Ishikawa (cell line): ENCODE measurements at regions not wholly inside any gene's neighbourhood (a gene's known extent, or its start where the extent isn't known, plus 50 kb on each side); places are given as distances from the start of the nearest gene placed in this dataset.

Source experiments
- CEBPB ChIP-seq: IDR thresholded peaks from 2 replicates; pipeline ENCODE4 v1.6.1; 2012
- CREB1 ChIP-seq: IDR thresholded peaks from 2 replicates; pipeline ENCODE4 v1.6.1; 2012; ENCODE audit warnings: low read depth
- EGR1 ChIP-seq: IDR thresholded peaks from 2 replicates; pipeline ENCODE4 v1.6.1; 2012
- EP300 ChIP-seq: IDR thresholded peaks from 2 replicates; pipeline ENCODE4 v1.6.1; 2012; ENCODE audit warnings: borderline replicate concordance
- FOXM1 ChIP-seq: IDR thresholded peaks from 2 replicates; pipeline ENCODE4 v1.6.1; 2012; ENCODE audit warnings: low read depth, borderline replicate concordance
- MAX ChIP-seq: IDR thresholded peaks from 2 replicates; pipeline ENCODE4 v1.6.1; 2012
- NFIC ChIP-seq: IDR thresholded peaks from 2 replicates; pipeline ENCODE4 v1.6.1; 2012
- RAD21 ChIP-seq: IDR thresholded peaks from 2 replicates; pipeline ENCODE4 v1.6.1; 2012; ENCODE audit warnings: low read depth
- REST ChIP-seq: IDR thresholded peaks from 2 replicates; pipeline ENCODE4 v1.6.1; 2012; ENCODE audit warnings: low read depth, mild to moderate bottlenecking
- TAF1 ChIP-seq: IDR thresholded peaks from 2 replicates; pipeline ENCODE4 v1.6.1; 2012; ENCODE audit warnings: low read depth, mild to moderate bottlenecking
- TCF12 ChIP-seq: IDR thresholded peaks from 2 replicates; pipeline ENCODE4 v1.6.1; 2012; ENCODE audit warnings: low read depth
- TEAD4 ChIP-seq: IDR thresholded peaks from 2 replicates; pipeline ENCODE4 v1.6.1; 2012
- USF1 ChIP-seq: IDR thresholded peaks from 2 replicates; pipeline ENCODE4 v1.6.1; 2012
- YY1 ChIP-seq: IDR thresholded peaks from 2 replicates; pipeline ENCODE4 v1.6.1; 2012; ENCODE audit warnings: low read depth
- ZBTB7A ChIP-seq: IDR thresholded peaks from 2 replicates; pipeline ENCODE4 v1.6.1; 2012; ENCODE audit warnings: low read depth

- TF ChIP-seq EP300 (no peak), ZBTB7A (no peak), NFIC (no peak), TEAD4 (no peak), USF1 (no peak), MAX (no peak), EGR1 (no peak), TCF12 (no peak), YY1 (no peak), TAF1 (no peak), FOXM1 (no peak), REST (no peak)
Observed at GRCh38 chrX:45347877-45348276, 147.2 kb upstream of the DIPK2B start.

DNA sequence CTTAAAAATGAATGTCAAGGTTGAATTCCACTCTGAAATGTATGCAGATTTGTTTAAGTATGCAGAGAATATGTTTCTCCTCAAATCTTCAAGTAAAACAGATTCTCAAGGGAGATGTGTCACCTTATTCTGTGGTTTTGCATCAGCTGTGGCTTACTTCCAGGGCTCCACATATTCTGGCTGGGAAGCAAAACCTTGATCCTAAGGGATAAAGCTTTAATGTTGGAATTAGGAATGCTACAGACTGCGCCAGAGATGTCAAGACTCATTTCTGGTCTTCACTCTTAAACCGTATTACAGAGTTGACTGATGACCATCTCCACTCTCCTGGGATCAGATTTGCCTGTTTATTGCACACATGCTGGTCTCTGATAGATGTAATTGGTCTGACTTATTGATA lies 143.9 kb upstream of the DIPK2B start:
- TF ChIP-seq TEAD4 (no peak), YY1 (no peak), ZBTB7A (no peak), TAF1 (no peak), MAX (no peak), FOXM1 (no peak), REST (no peak), TCF12 (no peak), USF1 (no peak), CREB1 (no peak), CEBPB (no peak), RAD21 (no peak), NFIC (no peak)

GRCh38 chrX:45329217-45329616 lies 128.5 kb upstream of the DIPK2B start:
- TF ChIP-seq CEBPB (no peak), RAD21 (no peak), EP300 (no peak), ZBTB7A (no peak), USF1 (no peak), CREB1 (no peak), YY1 (no peak)

DNA sequence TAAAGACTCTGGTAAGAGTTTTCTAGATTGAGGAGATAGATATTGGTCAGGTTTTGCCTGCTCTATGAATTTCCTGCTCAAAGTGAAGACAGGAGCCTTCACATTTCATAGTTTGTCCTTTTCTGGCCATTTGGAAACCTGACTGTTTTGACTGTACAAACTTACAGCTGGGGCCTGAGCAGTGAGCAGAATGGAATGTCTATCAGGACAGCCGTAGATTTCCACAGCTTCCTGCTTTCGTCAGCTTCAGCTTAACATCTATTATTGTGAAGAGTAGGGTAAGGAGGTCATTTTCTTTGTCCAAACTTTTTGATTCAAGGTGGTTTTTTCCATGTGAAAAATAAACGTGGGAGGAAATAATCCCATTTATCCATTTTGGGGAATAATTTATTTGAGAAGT lies 124.3 kb upstream of the DIPK2B start:
- TF ChIP-seq TAF1 (no peak), ZBTB7A (no peak), MAX (no peak), RAD21 (no peak), CEBPB (no peak)

- no peak for TF ChIP-seq CEBPB
- TF ChIP-seq NFIC = 0 out of 2 replicates have a peak, but pooled peaks have one; percentile 29
Observed at GRCh38 chrX:45323387-45323786, 122.7 kb upstream of the DIPK2B start.

DNA sequence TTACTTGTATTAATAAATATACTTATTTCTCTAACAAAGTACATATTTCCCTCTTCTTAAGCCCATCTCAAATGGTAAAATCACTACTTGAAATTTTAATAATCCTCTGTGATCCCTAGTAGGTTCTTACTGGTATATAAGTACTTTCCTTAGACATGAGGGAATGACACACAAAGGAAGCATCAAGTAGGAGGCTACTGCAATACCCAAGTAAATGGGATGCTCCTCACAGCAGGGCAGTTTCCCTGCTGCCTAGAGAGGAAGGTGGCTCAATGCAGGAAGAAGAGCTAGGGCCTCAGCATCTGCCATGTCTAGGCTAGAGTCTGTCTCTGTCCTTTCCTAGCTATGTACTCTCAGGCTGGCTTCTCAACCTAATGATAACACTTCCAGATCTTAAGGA lies 122.1 kb upstream of the DIPK2B start:
- TF ChIP-seq RAD21 = no peak
- no peak for TF ChIP-seq NFIC
- TF ChIP-seq EP300 = no peak
- no peak for TF ChIP-seq MAX
- no peak for TF ChIP-seq CEBPB
- TF ChIP-seq TAF1 = no peak
- no peak for TF ChIP-seq REST
- no peak for TF ChIP-seq TEAD4
- TF ChIP-seq EGR1 = no peak
- no peak for TF ChIP-seq TCF12
- TF ChIP-seq CREB1 = no peak
- no peak for TF ChIP-seq USF1
- TF ChIP-seq YY1 = no peak
- no peak for TF ChIP-seq ZBTB7A
